Endothelial cell of umbilical vein (primary cell): ENCODE measurements at regions not wholly inside any gene's neighbourhood (a gene's known extent, or its start where the extent isn't known, plus 50 kb on each side); places are given as distances from the start of the nearest gene placed in this dataset.

ENCODE experiments used
- CTCF ChIP-seq, 2 donors: IDR thresholded peaks; 1 replicate in 1 of 2; 2 replicates in 1 of 2; pipeline ENCODE4 v1.5.1; 2011; ENCODE audit warnings: low read length in 2 of 2, mild to moderate bottlenecking in 2 of 2, moderate library complexity in 2 of 2, control low read depth in 1 of 2, inconsistent platforms in 1 of 2, low read depth in 1 of 2; ENCODE audit not compliant: insufficient read depth in 1 of 2; ENCODE audit errors: extremely low read depth in 1 of 2
- EZH2 ChIP-seq: IDR thresholded peaks from 2 replicates; pipeline ENCODE4 v1.6.1; 2012; ENCODE audit warnings: borderline replicate concordance, low read depth, mild to moderate bottlenecking, moderate library complexity, low read length, inconsistent platforms; ENCODE audit not compliant: severe bottlenecking
- FOS ChIP-seq: IDR thresholded peaks from 2 replicates; pipeline ENCODE4 v1.6.1; 2011; ENCODE audit warnings: mild to moderate bottlenecking, low read length, moderate library complexity, borderline replicate concordance; ENCODE audit not compliant: insufficient read depth
- GATA2 ChIP-seq: IDR thresholded peaks from 2 replicates; pipeline ENCODE4 v1.7.0; 2011; ENCODE audit warnings: low read depth, mild to moderate bottlenecking, moderate library complexity, mixed read lengths, low read length; ENCODE audit not compliant: insufficient read length, insufficient read depth
- JUN ChIP-seq: IDR thresholded peaks from 2 replicates; pipeline ENCODE4 v1.6.1; 2011; ENCODE audit warnings: borderline replicate concordance, low read depth; ENCODE audit not compliant: insufficient read length, insufficient read depth
- MAX ChIP-seq: IDR thresholded peaks from 2 replicates; pipeline ENCODE4 v1.6.1; 2011; ENCODE audit not compliant: insufficient read depth, insufficient read length
- MYC ChIP-seq: IDR thresholded peaks from one replicate; pipeline ENCODE4 v1.6.1; 2011; ENCODE audit warnings: mild to moderate bottlenecking, low read depth, low read length
- POLR2A ChIP-seq: IDR thresholded peaks from 2 replicates; pipeline ENCODE4 v1.6.1; 2012; ENCODE audit warnings: low read depth, mild to moderate bottlenecking, control low read depth, low read length
- POLR2AphosphoS5 ChIP-seq: IDR thresholded peaks from 2 replicates; pipeline ENCODE4 v1.6.1; 2012; ENCODE audit warnings: low read depth, mild to moderate bottlenecking, control low read depth, low read length, moderate library complexity; ENCODE audit not compliant: insufficient read depth

GRCh38 chr14:65938738-65939137 lies 526.2 kb downstream of the FUT8 start:
- no peak for TF ChIP-seq POLR2AphosphoS5
- TF ChIP-seq MAX, result no peak
- no peak for TF ChIP-seq EZH2
- TF ChIP-seq CTCF (IDR thresholded peaks at IDR 0.05; ENCODE audit: extremely low read depth in 1 of 2, insufficient read depth in 1 of 2, low read depth in 1 of 2, low read length in 2 of 2), result no peak
- TF ChIP-seq POLR2A, result no peak
- TF ChIP-seq JUN, result no peak
- no peak for TF ChIP-seq MYC
- TF ChIP-seq FOS, result no peak
- no peak for TF ChIP-seq GATA2
